Endothelial cell of umbilical vein (primary cell): ENCODE measurements at regions not wholly inside any gene's neighbourhood (a gene's known extent, or its start where the extent isn't known, plus 50 kb on each side); places are given as distances from the start of the nearest gene placed in this dataset.

Experiments
- CTCF ChIP-seq, 2 donors: IDR thresholded peaks; 1 replicate in 1 of 2; 2 replicates in 1 of 2; pipeline ENCODE4 v1.5.1; 2011; ENCODE audit warnings: low read length in 2 of 2, mild to moderate bottlenecking in 2 of 2, moderate library complexity in 2 of 2, control low read depth in 1 of 2, inconsistent platforms in 1 of 2, low read depth in 1 of 2; ENCODE audit not compliant: insufficient read depth in 1 of 2; ENCODE audit errors: extremely low read depth in 1 of 2
- EZH2 ChIP-seq: IDR thresholded peaks from 2 replicates; pipeline ENCODE4 v1.6.1; 2012; ENCODE audit warnings: borderline replicate concordance, low read depth, mild to moderate bottlenecking, moderate library complexity, low read length, inconsistent platforms; ENCODE audit not compliant: severe bottlenecking
- GATA2 ChIP-seq: IDR thresholded peaks from 2 replicates; pipeline ENCODE4 v1.7.0; 2011; ENCODE audit warnings: low read depth, mild to moderate bottlenecking, moderate library complexity, mixed read lengths, low read length; ENCODE audit not compliant: insufficient read length, insufficient read depth
- POLR2A ChIP-seq: IDR thresholded peaks from 2 replicates; pipeline ENCODE4 v1.6.1; 2012; ENCODE audit warnings: low read depth, mild to moderate bottlenecking, control low read depth, low read length
- POLR2AphosphoS5 ChIP-seq: IDR thresholded peaks from 2 replicates; pipeline ENCODE4 v1.6.1; 2012; ENCODE audit warnings: low read depth, mild to moderate bottlenecking, control low read depth, low read length, moderate library complexity; ENCODE audit not compliant: insufficient read depth

GRCh38 chr1:80066060-80066459, 1059.5 kb upstream of the ADGRL4 start:
- TF ChIP-seq CTCF (IDR thresholded peaks at IDR 0.05; ENCODE audit: extremely low read depth in 1 of 2, insufficient read depth in 1 of 2, low read depth in 1 of 2, low read length in 2 of 2) (no peak), POLR2A (no peak), GATA2 (no peak), POLR2AphosphoS5 (no peak), EZH2 (no peak)
